ENCODE measurements at regions not wholly inside any gene's neighbourhood (a gene's known extent, or its start where the extent isn't known, plus 50 kb on each side); places are given as distances from the start of the nearest gene placed in this dataset.

GRCh38 chr15:70379938-70380883, 282.5 kb upstream of the TLE3 start:
- Histone ChIP-seq H3K4me1 (no peaks in the 10 kb centered on the region), H3K27ac (no peak overlapping the region)
- no peak for DNase-seq

GRCh38 chr15:70379134-70379533, 281.4 kb upstream of the TLE3 start:
- DNase-seq = no peak
- TF ChIP-seq CTCF (IDR thresholded peaks at IDR 0.05) = no peak
- no peak for TF ChIP-seq POLR2A (IDR thresholded peaks at IDR 0.05)
- H3K27me3 ChIP-seq = no peaks in the 10 kb centered on the region
- H3K9me3 ChIP-seq = no peaks in the 10 kb centered on the region
- H3K27ac ChIP-seq = no peak overlapping the region
- no peak overlapping the region for H3K4me3 ChIP-seq
- no peaks in the 10 kb centered on the region for H3K4me1 ChIP-seq
- no peaks in the 10 kb centered on the region for H3K36me3 ChIP-seq

More at GRCh38 chr15:70379938-70380883, 282.5 kb upstream of the TLE3 start:
- H3K36me3 ChIP-seq = no peaks in the 10 kb centered on the region
- H3K9me3 ChIP-seq = no peaks in the 10 kb centered on the region
- H3K4me3 ChIP-seq = no peak overlapping the region
- TF ChIP-seq CTCF (IDR thresholded peaks at IDR 0.05) (no peak), POLR2A (IDR thresholded peaks at IDR 0.05) (no peak)
- H3K27me3 ChIP-seq = no peaks in the 10 kb centered on the region

- no peak for DNase-seq
- no peak overlapping the region for H3K4me3 ChIP-seq
- no peaks in the 10 kb centered on the region for H3K27me3 ChIP-seq
- no peaks in the 10 kb centered on the region for H3K36me3 ChIP-seq
- no peaks in the 10 kb centered on the region for H3K4me1 ChIP-seq
- TF ChIP-seq CTCF (IDR thresholded peaks at IDR 0.05) (no peak), POLR2A (IDR thresholded peaks at IDR 0.05) (no peak)
- no peak overlapping the region for H3K27ac ChIP-seq
- no peaks in the 10 kb centered on the region for H3K9me3 ChIP-seq
Observed at GRCh38 chr15:70378126-70379031, 280.7 kb upstream of the TLE3 start.

- Histone ChIP-seq H3K4me3 (no peak overlapping the region), H3K27ac (no peak overlapping the region), H3K36me3 (no peaks in the 10 kb centered on the region), H3K27me3 (no peaks in the 10 kb centered on the region), H3K9me3 (no peaks in the 10 kb centered on the region), H3K4me1 (no peaks in the 10 kb centered on the region)
- TF ChIP-seq CTCF (IDR thresholded peaks at IDR 0.05) = no peak
- no peak for TF ChIP-seq POLR2A (IDR thresholded peaks at IDR 0.05)
- DNase-seq = no peak
Observed at GRCh38 chr15:70376929-70377691, 279.4 kb upstream of the TLE3 start.
